Gastroesophageal sphincter (tissue), 3 donors: ENCODE measurements at regions not wholly inside any gene's neighbourhood (a gene's known extent, or its start where the extent isn't known, plus 50 kb on each side); places are given as distances from the start of the nearest gene placed in this dataset.

Experiments
- CTCF ChIP-seq, 4 experiments: fragments of 200-600 bp in 2 of 4; fragments of 450-650 bp in 2 of 4; sonication (generic) in 1 of 4; IDR thresholded peaks; one replicate each; pipeline ENCODE4 v1.5.1; 2017 to 2019; ENCODE audit warnings: antibody characterized with exemption in 4 of 4, mild to moderate bottlenecking in 2 of 4, moderate library complexity in 2 of 4
- POLR2A ChIP-seq, 2 donors: fragments of 450-650 bp; IDR thresholded peaks; one replicate each; pipeline ENCODE4 v1.6.1; 2017; ENCODE audit warnings: antibody characterized with exemption in 2 of 2, mild to moderate bottlenecking in 2 of 2, moderate library complexity in 1 of 2

GRCh38 chr11:59263225-59263894, 50.6 kb upstream of the MPEG1 start:
- TF ChIP-seq CTCF (IDR thresholded peaks at IDR 0.05) = no peak
- no peak for TF ChIP-seq POLR2A (IDR thresholded peaks at IDR 0.05)
